G401 (cell line): ENCODE measurements at regions not wholly inside any gene's neighbourhood (a gene's known extent, or its start where the extent isn't known, plus 50 kb on each side); places are given as distances from the start of the nearest gene placed in this dataset.
"Not testable (repeated sequence)": the region's sequence is repeated elsewhere in the genome, so short reads cannot be mapped to it uniquely, and the experiment has no call there.

Experiments used
- DNase-seq: peaks from one replicate; pipeline ENCODE4 v3.0.0-alpha.2; 2015; ENCODE audit warnings: low spot score
- in situ Hi-C: cut with HindIII; loops from 2 replicates; pipeline ENCODE4 v1.10.0; 2016; ENCODE audit warnings: low sequenced_read_pairs, mixed read lengths

GRCh38 chr5:84436866-84437265 lies 52.2 kb upstream of the EDIL3 start:
- in situ Hi-C loops = no loop called here

GRCh38 chr5:84435861-84436346 lies 51.2 kb upstream of the EDIL3 start:
- in situ Hi-C loops, DNase-seq: not testable (repeated sequence)

More at GRCh38 chr5:84436866-84437265, 52.2 kb upstream of the EDIL3 start:
- DNase-seq = no peak
